Cardiac muscle cell (in vitro differentiated cells and primary cell): ENCODE measurements at regions not wholly inside any gene's neighbourhood (a gene's known extent, or its start where the extent isn't known, plus 50 kb on each side); places are given as distances from the start of the nearest gene placed in this dataset.

Experiments
- DNase-seq, 2 donors: peaks; one replicate each; pipeline versions ENCODE4 v3.0.0 to v3.0.0-alpha.2; 2010 to 2017; ENCODE audit warnings: low read depth in 1 of 2, low spot score in 1 of 2
- H3K27ac ChIP-seq: fragments of 200-600 bp; sonication (generic); 2 replicates; pipeline ENCODE4 v1.5.1; 2016
- H3K27me3 ChIP-seq: fragments of 200-600 bp; sonication (generic); 2 replicates; pipeline ENCODE4 v1.6.0; 2016; ENCODE audit warnings: control low read depth
- H3K36me3 ChIP-seq: fragments of 200-600 bp; sonication (generic); 2 replicates; pipeline ENCODE4 v1.5.1; 2016; ENCODE audit warnings: control low read depth
- H3K4me1 ChIP-seq: fragments of 200-600 bp; sonication (generic); 2 replicates; pipeline ENCODE4 v1.8.1; 2017; ENCODE audit warnings: low read depth, mild to moderate bottlenecking, mixed run types
- H3K4me3 ChIP-seq: fragments of 200-600 bp; sonication (generic); 2 replicates; pipeline ENCODE4 v1.5.1; 2016; ENCODE audit warnings: mild to moderate bottlenecking
- H3K9me3 ChIP-seq: fragments of 200-600 bp; sonication (generic); 2 replicates; pipeline ENCODE4 v1.5.1; 2017; ENCODE audit warnings: low read depth, mild to moderate bottlenecking, control low read depth
- CTCF ChIP-seq: IDR thresholded peaks from 2 replicates; pipeline ENCODE4 v1.5.1; 2012; ENCODE audit warnings: low read depth, mild to moderate bottlenecking, low read length

GRCh38 chr6:23011615-23012014 is 442.2 kb downstream of the HDGFL1 start:
- no peak for TF ChIP-seq CTCF
- Histone ChIP-seq H3K27ac (no peak overlapping the region), H3K4me3 (no peak overlapping the region), H3K36me3 (no peaks in the 10 kb centered on the region), H3K27me3 (no peaks in the 10 kb centered on the region), H3K4me1 (no peaks in the 10 kb centered on the region), H3K9me3 (no peaks in the 10 kb centered on the region)
- no peak for DNase-seq

DNA sequence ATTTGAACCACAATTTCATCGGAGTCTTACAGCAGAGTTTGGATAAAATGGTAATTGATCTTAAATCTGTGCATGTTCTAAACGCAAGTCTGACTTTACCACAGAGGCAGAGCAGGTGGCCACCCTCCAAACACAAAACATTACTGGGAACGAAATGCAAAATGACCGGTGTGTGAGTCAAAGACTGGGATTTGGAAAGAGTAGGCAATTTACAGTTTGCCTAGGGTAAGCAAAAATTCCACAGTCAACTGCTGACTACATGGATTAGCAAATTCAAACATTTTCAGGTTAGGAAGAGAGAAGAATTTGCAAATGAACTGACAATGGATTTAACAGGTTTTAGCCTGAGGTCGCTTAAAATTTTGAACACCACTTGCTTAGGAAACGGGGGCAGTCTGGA is 444.4 kb downstream of the HDGFL1 start:
- Histone ChIP-seq H3K9me3 (no peaks in the 10 kb centered on the region), H3K27ac (no peak overlapping the region), H3K4me3 (no peak overlapping the region), H3K36me3 (no peaks in the 10 kb centered on the region), H3K4me1 (no peaks in the 10 kb centered on the region), H3K27me3 (no peaks in the 10 kb centered on the region)
- TF ChIP-seq CTCF, result no peak
- no peak for DNase-seq

DNA sequence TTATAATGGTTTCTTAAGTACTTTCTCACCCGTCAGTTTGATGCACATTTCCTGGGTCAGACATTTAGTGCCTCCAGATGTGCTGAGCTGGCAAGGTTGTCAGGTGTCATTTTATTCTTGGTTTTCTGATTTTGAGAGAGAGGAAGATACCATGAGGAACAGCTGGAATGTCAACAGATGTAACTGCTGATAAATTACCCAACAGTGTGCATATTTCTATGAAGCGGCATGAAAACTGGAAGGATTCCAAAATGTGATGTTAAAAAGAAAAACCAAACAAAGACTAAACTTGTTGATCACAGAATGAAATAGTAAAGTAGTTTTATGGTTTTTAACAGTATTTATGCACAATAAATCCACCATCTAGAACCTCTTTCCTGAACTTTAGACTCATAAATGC is 447.3 kb downstream of the HDGFL1 start:
- Histone ChIP-seq H3K27me3 (no peaks in the 10 kb centered on the region), H3K4me3 (no peak overlapping the region), H3K27ac (no peak overlapping the region), H3K9me3 (no peaks in the 10 kb centered on the region), H3K36me3 (no peaks in the 10 kb centered on the region), H3K4me1 (no peaks in the 10 kb centered on the region)
- DNase-seq, result no peak
- TF ChIP-seq CTCF, result no peak

DNA sequence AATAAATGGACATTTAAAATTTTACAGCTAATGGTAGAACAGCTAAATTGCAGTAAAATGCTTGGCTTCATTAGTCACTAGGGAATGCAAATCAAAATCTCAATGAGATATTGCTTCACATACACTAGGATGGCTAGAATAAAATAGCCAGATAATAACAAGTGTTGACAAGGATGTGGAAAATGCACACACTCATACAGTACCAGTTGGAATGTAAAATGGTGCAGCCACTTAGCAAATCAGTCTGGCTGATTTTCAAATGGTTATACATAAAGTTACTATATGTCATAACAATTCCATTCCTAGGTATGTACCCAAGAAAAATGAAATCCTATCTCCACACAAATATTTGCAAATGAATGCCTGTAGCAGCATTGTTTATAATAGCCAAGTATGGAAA is 452.1 kb downstream of the HDGFL1 start:
- no peak for TF ChIP-seq CTCF
- no peak for DNase-seq
- Histone ChIP-seq H3K9me3 (no peaks in the 10 kb centered on the region), H3K27ac (no peak overlapping the region), H3K27me3 (no peaks in the 10 kb centered on the region), H3K4me1 (no peaks in the 10 kb centered on the region), H3K4me3 (no peak overlapping the region), H3K36me3 (no peaks in the 10 kb centered on the region)

- Histone ChIP-seq H3K27ac (no peak overlapping the region), H3K36me3 (no peaks in the 10 kb centered on the region), H3K9me3 (no peaks in the 10 kb centered on the region), H3K4me1 (no peaks in the 10 kb centered on the region), H3K27me3 (no peaks in the 10 kb centered on the region), H3K4me3 (no peak overlapping the region)
- no peak for DNase-seq
- TF ChIP-seq CTCF, result no peak
These were observed 457.9 kb downstream of the HDGFL1 start for GRCh38 chr6:23027281-23027680.

DNA sequence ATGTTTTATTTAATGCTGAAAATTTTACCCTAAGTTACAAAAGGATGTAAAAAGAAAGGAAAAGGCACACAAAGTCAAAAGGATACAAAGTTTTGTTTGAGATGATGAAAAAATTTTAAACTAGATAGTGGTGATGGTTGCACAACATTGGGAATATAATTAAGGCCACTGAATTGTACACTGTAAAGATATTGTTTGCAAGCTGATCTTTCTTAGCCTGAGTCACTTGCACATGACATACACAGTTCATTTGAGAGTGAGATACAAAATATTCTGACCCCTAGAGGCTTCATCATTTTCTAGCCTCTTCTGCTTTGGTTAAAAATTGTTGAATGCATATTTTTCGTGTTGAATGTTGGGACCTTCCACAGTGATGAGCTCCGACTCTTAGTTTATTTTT is 462.6 kb downstream of the HDGFL1 start:
- H3K4me3 ChIP-seq, result no peak overlapping the region
- no peak overlapping the region for H3K27ac ChIP-seq
- H3K4me1 ChIP-seq, result no peaks in the 10 kb centered on the region
- no peaks in the 10 kb centered on the region for H3K9me3 ChIP-seq
- DNase-seq, result peak in 1 of 2 donors; percentile 15
- H3K27me3 ChIP-seq, result no peaks in the 10 kb centered on the region
- no peaks in the 10 kb centered on the region for H3K36me3 ChIP-seq
- no peak for TF ChIP-seq CTCF
